ENCODE measurements at regions not wholly inside any gene's neighbourhood (a gene's known extent, or its start where the extent isn't known, plus 50 kb on each side); places are given as distances from the start of the nearest gene placed in this dataset.

- H3K9me3 Mint-ChIP-seq: no peaks in the 10 kb centered on the region
- H3K4me3 Mint-ChIP-seq: no peak overlapping the region
- no peak overlapping the region for H3K27ac Mint-ChIP-seq
- H3K27me3 Mint-ChIP-seq: no peaks in the 10 kb centered on the region
- no peak for DNase-seq
- H3K36me3 Mint-ChIP-seq: peaks cover 2% of the 10 kb centered on the region
- H3K4me1 Mint-ChIP-seq: peaks cover 3% of the 10 kb centered on the region
Measured at GRCh38 chr4:38241541-38241940, 281.3 kb downstream of the PTTG2 start.

DNA sequence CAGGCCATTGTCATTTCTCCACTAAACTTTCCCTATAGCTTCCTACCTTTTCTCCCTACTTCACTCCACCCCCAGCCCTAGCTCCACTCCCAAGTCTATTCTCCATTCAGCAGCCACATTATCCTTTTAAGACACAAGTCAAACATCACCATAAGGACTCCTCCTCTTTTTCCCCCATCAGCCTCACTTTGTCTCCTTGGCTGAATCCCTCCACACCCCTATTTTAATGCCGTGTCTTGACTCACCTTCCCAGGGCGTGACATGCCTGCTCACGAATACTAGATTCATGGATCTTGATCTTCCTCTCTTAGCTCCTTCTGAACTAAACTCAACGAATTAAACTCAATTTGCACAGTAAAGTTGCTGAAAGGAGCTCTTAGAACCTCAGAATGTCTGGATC lies 281.9 kb downstream of the PTTG2 start:
- Mint-ChIP-seq H3K4me3 (no peak overlapping the region), H3K9me3 (no peaks in the 10 kb centered on the region), H3K4me1 (peaks cover 1% of the 10 kb centered on the region), H3K27me3 (no peaks in the 10 kb centered on the region), H3K36me3 (peaks cover 2% of the 10 kb centered on the region), H3K27ac (no peak overlapping the region)
- DNase-seq: no peak

GRCh38 chr4:38242822-38243387 lies 282.7 kb downstream of the PTTG2 start:
- H3K9me3 Mint-ChIP-seq: peaks cover 2% of the 10 kb centered on the region

GRCh38 chr4:38243388-38244053 lies 283.3 kb downstream of the PTTG2 start:
- Mint-ChIP-seq H3K9me3 (peaks cover 2% of the 10 kb centered on the region), H3K4me3 (no peak overlapping the region), H3K4me1 (no peaks in the 10 kb centered on the region), H3K27me3 (no peaks in the 10 kb centered on the region), H3K27ac (no peak overlapping the region), H3K36me3 (peaks cover 2% of the 10 kb centered on the region)
- no peak for DNase-seq

More at GRCh38 chr4:38242822-38243387, 282.7 kb downstream of the PTTG2 start:
- H3K36me3 Mint-ChIP-seq: peaks cover 2% of the 10 kb centered on the region
- H3K4me3 Mint-ChIP-seq: no peak overlapping the region
- H3K27me3 Mint-ChIP-seq: no peaks in the 10 kb centered on the region
- DNase-seq: no peak
- H3K27ac Mint-ChIP-seq: peak overlapping the region; percentile 75
- H3K4me1 Mint-ChIP-seq: no peaks in the 10 kb centered on the region

DNA sequence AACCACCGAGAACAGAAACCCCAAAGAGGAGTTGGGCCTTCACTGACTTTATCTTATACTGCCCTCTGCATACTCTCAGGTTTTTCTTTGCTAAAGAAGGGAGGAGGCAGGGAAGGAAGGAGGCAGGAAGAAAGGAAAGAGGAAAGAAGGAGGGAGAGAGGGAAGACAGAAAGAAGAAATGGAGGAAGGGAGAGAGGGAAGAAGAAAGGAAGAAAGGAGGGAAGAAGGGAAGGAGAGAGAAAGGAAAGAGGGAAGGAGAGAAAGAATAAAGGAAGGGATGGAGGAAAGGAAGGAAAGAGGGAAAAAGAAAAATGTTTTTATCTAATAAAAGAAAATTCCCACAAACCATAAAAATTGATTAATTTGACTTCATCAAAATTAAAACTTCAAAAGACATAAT lies 294.6 kb downstream of the PTTG2 start:
- H3K27ac Mint-ChIP-seq: no peak overlapping the region
- no peak for DNase-seq
- H3K9me3 Mint-ChIP-seq: peaks cover 17% of the 10 kb centered on the region
- H3K36me3 Mint-ChIP-seq: peaks cover 9% of the 10 kb centered on the region
- no peaks in the 10 kb centered on the region for H3K4me1 Mint-ChIP-seq
- no peak overlapping the region for H3K4me3 Mint-ChIP-seq
- no peaks in the 10 kb centered on the region for H3K27me3 Mint-ChIP-seq

DNA sequence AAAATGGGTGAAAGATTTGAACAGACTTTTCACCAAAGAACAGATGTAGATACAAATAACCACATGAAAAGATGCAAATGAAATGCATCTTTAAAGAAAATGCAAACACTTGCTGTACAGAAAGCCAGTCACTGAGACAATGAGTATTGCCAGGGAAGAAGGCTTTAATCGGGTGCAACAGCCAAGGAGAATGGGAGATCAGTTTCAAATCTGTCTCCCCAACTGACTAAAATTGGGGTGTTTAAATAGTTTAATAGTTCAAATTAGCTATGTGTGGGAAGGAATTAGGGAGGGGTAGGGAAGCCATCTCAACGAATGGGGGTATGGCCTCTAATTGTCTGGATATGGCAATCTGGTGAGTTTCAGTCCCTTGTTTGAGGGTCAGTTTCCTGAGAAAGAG lies 295.4 kb downstream of the PTTG2 start:
- no peak overlapping the region for H3K4me3 Mint-ChIP-seq
- peaks cover 15% of the 10 kb centered on the region for H3K9me3 Mint-ChIP-seq
- no peak for DNase-seq
- no peaks in the 10 kb centered on the region for H3K27me3 Mint-ChIP-seq
- H3K27ac Mint-ChIP-seq: no peak overlapping the region
- no peaks in the 10 kb centered on the region for H3K4me1 Mint-ChIP-seq
- H3K36me3 Mint-ChIP-seq: peaks cover 7% of the 10 kb centered on the region

DNA sequence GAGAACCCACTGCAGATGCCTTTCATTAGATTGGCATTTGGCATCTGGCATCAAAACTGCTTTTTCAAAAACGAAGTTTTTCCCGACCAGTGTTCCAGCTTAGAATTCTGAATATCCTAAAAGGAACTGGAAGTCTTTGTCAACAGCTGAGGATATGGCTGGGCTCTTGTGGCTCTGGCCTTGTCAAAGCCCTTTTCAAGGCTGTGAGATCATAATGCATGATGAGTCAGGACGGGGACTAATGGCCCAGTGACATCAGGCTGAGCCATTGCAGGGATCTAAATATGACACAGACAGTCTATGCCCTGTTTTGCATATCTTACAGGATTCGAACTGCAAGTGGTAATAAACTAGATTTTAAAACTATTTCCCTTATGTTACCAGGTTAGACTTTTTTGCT lies 306.4 kb downstream of the PTTG2 start:
- DNase-seq: no peak
- Mint-ChIP-seq H3K9me3 (peaks cover 2% of the 10 kb centered on the region), H3K27ac (no peak overlapping the region), H3K4me1 (no peaks in the 10 kb centered on the region), H3K27me3 (no peaks in the 10 kb centered on the region), H3K4me3 (no peak overlapping the region), H3K36me3 (no peaks in the 10 kb centered on the region)

DNA sequence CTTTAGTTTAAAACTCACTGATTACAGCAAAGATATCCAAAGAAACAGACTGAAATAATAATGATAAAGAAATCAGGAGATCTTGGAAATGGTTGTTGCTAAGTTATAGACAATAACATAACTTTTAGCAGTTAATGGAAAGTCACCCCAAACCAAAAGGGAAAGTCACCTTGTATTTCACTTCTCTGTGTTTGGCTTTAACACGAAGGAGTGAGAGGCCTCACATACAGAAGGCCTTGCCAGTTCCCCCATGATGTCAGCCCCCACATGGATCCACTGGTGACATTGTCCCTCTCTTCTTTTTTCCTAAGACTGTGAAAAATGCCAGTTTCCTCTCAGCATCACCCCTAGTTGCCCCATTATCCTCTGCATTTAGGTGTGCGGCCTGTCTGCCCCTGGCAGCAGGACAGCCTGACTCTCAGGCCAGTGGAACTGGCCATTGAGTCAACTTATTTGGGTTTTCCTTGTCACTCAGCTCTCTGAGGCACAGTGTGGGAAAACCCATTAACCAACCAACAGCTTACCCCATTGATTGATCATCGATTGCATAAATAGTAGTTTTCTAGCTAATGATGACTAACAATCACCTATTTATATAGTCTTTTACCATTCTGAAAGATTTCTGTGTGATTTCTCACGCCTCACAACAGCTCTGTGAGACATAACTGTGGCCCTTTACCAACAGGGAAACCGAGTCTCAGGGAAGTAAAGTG lies 308.1 kb downstream of the PTTG2 start:
- no peaks in the 10 kb centered on the region for H3K36me3 Mint-ChIP-seq
- peaks cover 2% of the 10 kb centered on the region for H3K9me3 Mint-ChIP-seq
- H3K4me1 Mint-ChIP-seq: no peaks in the 10 kb centered on the region
- no peaks in the 10 kb centered on the region for H3K27me3 Mint-ChIP-seq
- no peak overlapping the region for H3K27ac Mint-ChIP-seq
- H3K4me3 Mint-ChIP-seq: no peak overlapping the region
- DNase-seq: no peak

GRCh38 chr4:38268837-38269236 lies 308.6 kb downstream of the PTTG2 start:
- H3K27ac Mint-ChIP-seq: no peak overlapping the region
- H3K4me1 Mint-ChIP-seq: no peaks in the 10 kb centered on the region
- peaks cover 2% of the 10 kb centered on the region for H3K9me3 Mint-ChIP-seq
- DNase-seq: no peak
- no peaks in the 10 kb centered on the region for H3K36me3 Mint-ChIP-seq
- H3K27me3 Mint-ChIP-seq: no peaks in the 10 kb centered on the region
- no peak overlapping the region for H3K4me3 Mint-ChIP-seq

GRCh38 chr4:38273407-38273806 lies 313.2 kb downstream of the PTTG2 start:
- Mint-ChIP-seq H3K9me3 (no peaks in the 10 kb centered on the region), H3K4me3 (no peak overlapping the region), H3K4me1 (peaks cover 3% of the 10 kb centered on the region), H3K27ac (no peak overlapping the region), H3K36me3 (no peaks in the 10 kb centered on the region), H3K27me3 (no peaks in the 10 kb centered on the region)
- no peak for DNase-seq

- Mint-ChIP-seq H3K36me3 (no peaks in the 10 kb centered on the region), H3K27ac (no peak overlapping the region), H3K4me3 (no peak overlapping the region), H3K4me1 (peaks cover 3% of the 10 kb centered on the region), H3K27me3 (no peaks in the 10 kb centered on the region), H3K9me3 (no peaks in the 10 kb centered on the region)
- no peak for DNase-seq
Measured at GRCh38 chr4:38275331-38276100, 315.3 kb downstream of the PTTG2 start.

GRCh38 chr4:38278255-38278654 lies 318.1 kb downstream of the PTTG2 start:
- peaks cover 3% of the 10 kb centered on the region for H3K4me1 Mint-ChIP-seq
- no peak for DNase-seq
- H3K9me3 Mint-ChIP-seq: no peaks in the 10 kb centered on the region
- H3K27me3 Mint-ChIP-seq: no peaks in the 10 kb centered on the region
- no peaks in the 10 kb centered on the region for H3K36me3 Mint-ChIP-seq
- H3K27ac Mint-ChIP-seq: no peak overlapping the region
- no peak overlapping the region for H3K4me3 Mint-ChIP-seq

DNA sequence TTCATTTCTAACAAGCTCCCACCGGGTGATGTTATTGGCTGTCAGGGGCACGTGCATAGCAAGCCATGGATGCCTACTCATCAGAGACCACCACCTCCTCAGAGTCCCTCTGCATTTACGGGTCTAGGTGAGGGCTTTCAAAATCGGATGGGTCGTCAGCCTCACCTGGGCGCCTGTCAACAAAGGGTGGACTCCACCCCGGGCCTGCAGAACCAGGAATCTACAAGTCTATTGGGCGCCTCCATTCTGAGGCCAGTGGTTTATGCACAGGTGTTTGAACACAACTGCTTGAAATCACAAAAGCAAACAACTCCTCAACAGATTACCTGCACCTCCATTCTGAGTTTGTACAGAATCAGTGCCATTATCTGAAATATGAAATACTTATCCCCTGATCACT lies 318.9 kb downstream of the PTTG2 start:
- no peak overlapping the region for H3K4me3 Mint-ChIP-seq
- no peak for DNase-seq
- H3K36me3 Mint-ChIP-seq: no peaks in the 10 kb centered on the region
- H3K4me1 Mint-ChIP-seq: peaks cover 10% of the 10 kb centered on the region
- no peaks in the 10 kb centered on the region for H3K27me3 Mint-ChIP-seq
- H3K27ac Mint-ChIP-seq: no peak overlapping the region
- H3K9me3 Mint-ChIP-seq: no peaks in the 10 kb centered on the region

DNA sequence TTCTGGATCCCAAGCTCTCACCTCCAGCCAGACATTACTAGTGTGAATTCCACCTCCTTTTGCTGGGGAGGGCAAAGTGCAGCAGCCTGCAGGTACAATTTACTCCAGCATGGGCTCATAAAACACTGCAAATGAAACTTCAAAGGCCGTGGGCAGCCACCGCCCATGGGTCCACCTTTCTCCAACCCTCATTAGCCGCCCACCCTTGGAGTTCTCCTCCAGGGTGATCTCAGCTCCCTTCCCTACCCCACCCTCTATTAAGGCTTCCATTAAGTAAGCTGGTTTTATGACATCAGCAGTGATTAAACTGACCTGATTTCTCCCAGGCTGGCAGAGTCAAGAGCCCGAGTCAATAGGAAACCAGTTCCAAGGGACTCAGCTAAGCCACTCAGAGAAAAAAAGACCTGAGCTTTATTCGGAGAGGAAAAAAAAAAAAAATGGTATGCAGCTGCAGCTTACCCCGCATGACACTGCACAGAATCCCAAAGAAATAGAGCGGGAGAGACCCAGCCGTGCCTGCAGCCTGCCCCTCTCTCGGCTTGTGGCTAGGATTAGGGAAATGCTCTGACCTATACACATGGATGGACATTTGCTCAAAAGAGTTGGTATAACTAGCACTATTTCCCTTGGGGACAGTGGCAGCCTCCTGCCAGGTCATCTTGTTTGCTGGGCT lies 319.6 kb downstream of the PTTG2 start:
- Mint-ChIP-seq H3K27ac (no peak overlapping the region), H3K27me3 (no peaks in the 10 kb centered on the region), H3K4me3 (no peak overlapping the region), H3K9me3 (no peaks in the 10 kb centered on the region), H3K36me3 (no peaks in the 10 kb centered on the region), H3K4me1 (peaks cover 17% of the 10 kb centered on the region)
- DNase-seq: no peak

- DNase-seq: no peak
- Mint-ChIP-seq H3K36me3 (no peaks in the 10 kb centered on the region), H3K9me3 (no peaks in the 10 kb centered on the region), H3K27me3 (no peaks in the 10 kb centered on the region), H3K4me1 (peaks cover 16% of the 10 kb centered on the region), H3K27ac (no peak overlapping the region), H3K4me3 (no peak overlapping the region)
Measured at GRCh38 chr4:38280323-38280706, 320.1 kb downstream of the PTTG2 start.
